ENCODE measurements at regions not wholly inside any gene's neighbourhood (a gene's known extent, or its start where the extent isn't known, plus 50 kb on each side); places are given as distances from the start of the nearest gene placed in this dataset.
A peak's percentile ranks its signal among the peaks of the same experiment; 100 is the strongest.

DNA sequence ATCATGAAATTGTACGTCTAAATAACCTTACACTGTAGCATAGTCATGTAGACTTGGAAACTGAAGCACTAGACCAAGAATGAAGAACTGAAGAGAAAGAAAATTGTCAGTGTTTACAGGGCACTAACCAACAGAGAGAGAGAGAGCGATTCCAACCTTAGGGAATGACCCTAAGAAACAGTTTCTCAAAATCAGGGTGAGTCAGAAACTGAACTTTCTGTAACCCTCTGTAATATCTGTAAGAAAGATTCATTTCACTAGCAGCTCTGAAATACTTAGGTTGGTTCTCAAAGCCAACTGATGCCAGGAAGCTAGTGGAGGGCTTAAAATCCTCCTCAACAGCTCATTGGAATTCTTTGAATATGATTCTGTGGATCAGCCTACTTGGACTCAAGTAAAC is 936.9 kb downstream of the EFNB2 start:
- Histone ChIP-seq H3K27me3 (ENCODE audit: insufficient read depth, poor library complexity, severe bottlenecking) (no peaks in the 10 kb centered on the region), H3K36me3 (ENCODE audit: low read depth) (no peaks in the 10 kb centered on the region), H3K4me1 (ENCODE audit: insufficient read depth, poor library complexity, severe bottlenecking) (no peaks in the 10 kb centered on the region), H3K27ac (ENCODE audit: poor library complexity, severe bottlenecking) (no peak overlapping the region), H3K9me3 (ENCODE audit: severe bottlenecking) (no peaks in the 10 kb centered on the region), H3K4me3 (ENCODE audit: severe bottlenecking) (no peak overlapping the region)
- DNase-seq (ENCODE audit: low spot score): no peak
- ATAC-seq (ENCODE audit: low read depth): no peak
- TF ChIP-seq, protein P1, sequence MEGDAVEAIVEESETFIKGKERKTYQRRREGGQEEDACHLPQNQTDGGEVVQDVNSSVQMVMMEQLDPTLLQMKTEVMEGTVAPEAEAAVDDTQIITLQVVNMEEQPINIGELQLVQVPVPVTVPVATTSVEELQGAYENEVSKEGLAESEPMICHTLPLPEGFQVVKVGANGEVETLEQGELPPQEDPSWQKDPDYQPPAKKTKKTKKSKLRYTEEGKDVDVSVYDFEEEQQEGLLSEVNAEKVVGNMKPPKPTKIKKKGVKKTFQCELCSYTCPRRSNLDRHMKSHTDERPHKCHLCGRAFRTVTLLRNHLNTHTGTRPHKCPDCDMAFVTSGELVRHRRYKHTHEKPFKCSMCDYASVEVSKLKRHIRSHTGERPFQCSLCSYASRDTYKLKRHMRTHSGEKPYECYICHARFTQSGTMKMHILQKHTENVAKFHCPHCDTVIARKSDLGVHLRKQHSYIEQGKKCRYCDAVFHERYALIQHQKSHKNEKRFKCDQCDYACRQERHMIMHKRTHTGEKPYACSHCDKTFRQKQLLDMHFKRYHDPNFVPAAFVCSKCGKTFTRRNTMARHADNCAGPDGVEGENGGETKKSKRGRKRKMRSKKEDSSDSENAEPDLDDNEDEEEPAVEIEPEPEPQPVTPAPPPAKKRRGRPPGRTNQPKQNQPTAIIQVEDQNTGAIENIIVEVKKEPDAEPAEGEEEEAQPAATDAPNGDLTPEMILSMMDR (IDR thresholded peaks at IDR 0.05; ENCODE audit: poor library complexity, severe bottlenecking): no peak

DNA sequence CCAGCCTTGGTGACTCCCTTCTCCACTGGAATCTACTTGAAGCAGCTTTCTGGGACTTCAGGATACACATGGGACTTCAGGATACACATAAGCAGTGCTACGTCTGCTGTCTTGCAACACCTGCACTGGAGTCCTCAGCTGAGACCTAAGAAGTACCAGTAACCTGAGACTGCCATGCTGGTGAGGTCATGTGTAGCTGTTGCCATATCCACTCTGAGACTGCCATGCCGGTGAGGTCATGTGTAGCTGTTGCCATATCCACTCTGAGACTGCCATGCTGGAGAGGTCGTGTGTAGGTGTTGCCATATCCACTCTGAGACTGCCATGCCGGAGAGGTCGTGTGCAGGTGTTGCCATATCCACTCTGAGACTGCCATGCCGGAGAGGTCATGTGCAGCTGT is 937.9 kb downstream of the EFNB2 start:
- H3K4me3 ChIP-seq (ENCODE audit: severe bottlenecking): no peak overlapping the region
- no peak for ATAC-seq (ENCODE audit: low read depth)
- H3K36me3 ChIP-seq (ENCODE audit: low read depth): no peaks in the 10 kb centered on the region
- no peaks in the 10 kb centered on the region for H3K4me1 ChIP-seq (ENCODE audit: insufficient read depth, poor library complexity, severe bottlenecking)
- H3K27me3 ChIP-seq (ENCODE audit: insufficient read depth, poor library complexity, severe bottlenecking): no peaks in the 10 kb centered on the region
- H3K9me3 ChIP-seq (ENCODE audit: severe bottlenecking): no peaks in the 10 kb centered on the region
- DNase-seq (ENCODE audit: low spot score): no peak
- TF ChIP-seq, protein P1 (IDR thresholded peaks at IDR 0.05; ENCODE audit: poor library complexity, severe bottlenecking): no peak
- no peak overlapping the region for H3K27ac ChIP-seq (ENCODE audit: poor library complexity, severe bottlenecking)

DNA sequence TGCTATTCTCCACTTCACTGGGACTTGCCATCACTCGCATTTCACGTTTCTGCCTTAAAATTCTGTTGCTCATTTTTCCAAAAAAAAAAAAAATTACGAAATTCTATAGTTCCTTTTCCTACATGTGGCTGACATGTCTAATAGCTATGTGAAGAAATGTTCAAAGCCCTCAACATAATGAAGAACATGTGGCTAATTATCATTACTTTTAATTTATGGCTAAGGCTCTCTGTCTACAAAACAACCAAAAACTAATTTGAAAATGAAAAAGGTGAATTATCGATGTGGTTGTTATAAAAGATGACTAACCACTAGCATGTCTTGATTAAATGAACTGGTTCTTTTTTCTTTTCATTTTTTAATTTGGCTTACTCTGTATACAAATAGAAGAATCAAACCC is 940.0 kb downstream of the EFNB2 start:
- TF ChIP-seq, protein P1 (IDR thresholded peaks at IDR 0.05; ENCODE audit: poor library complexity, severe bottlenecking): no peak
- ATAC-seq (ENCODE audit: low read depth) (no peak), DNase-seq (ENCODE audit: low spot score) (no peak)
- Histone ChIP-seq H3K27ac (ENCODE audit: poor library complexity, severe bottlenecking) (no peak overlapping the region), H3K9me3 (ENCODE audit: severe bottlenecking) (no peaks in the 10 kb centered on the region), H3K4me3 (ENCODE audit: severe bottlenecking) (no peak overlapping the region), H3K4me1 (ENCODE audit: insufficient read depth, poor library complexity, severe bottlenecking) (no peaks in the 10 kb centered on the region), H3K36me3 (ENCODE audit: low read depth) (no peaks in the 10 kb centered on the region), H3K27me3 (ENCODE audit: insufficient read depth, poor library complexity, severe bottlenecking) (no peaks in the 10 kb centered on the region)

DNA sequence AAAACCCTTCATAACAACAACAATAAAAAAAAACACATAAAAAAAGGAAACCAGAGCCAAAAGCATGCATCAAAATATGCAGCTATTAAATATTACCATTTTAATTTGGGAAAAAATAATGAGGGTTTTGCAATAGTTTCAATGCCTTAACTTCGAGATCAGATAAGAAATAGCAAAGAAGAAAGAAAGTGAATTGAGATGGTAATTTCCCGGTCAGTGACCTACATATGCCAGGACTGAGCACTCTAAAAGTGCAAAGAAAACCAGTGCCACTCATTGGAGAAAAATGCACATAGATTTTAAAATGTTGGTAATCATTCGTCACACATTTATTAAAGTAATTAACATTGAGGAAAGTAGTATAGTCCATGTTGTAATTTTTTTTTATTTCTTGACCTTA is 944.2 kb downstream of the EFNB2 start:
- Histone ChIP-seq H3K27me3 (ENCODE audit: insufficient read depth, poor library complexity, severe bottlenecking) (no peaks in the 10 kb centered on the region), H3K4me3 (ENCODE audit: severe bottlenecking) (no peak overlapping the region), H3K4me1 (ENCODE audit: insufficient read depth, poor library complexity, severe bottlenecking) (peaks cover 20% of the 10 kb centered on the region), H3K9me3 (ENCODE audit: severe bottlenecking) (no peaks in the 10 kb centered on the region), H3K27ac (ENCODE audit: poor library complexity, severe bottlenecking) (no peak overlapping the region), H3K36me3 (ENCODE audit: low read depth) (no peaks in the 10 kb centered on the region)
- ATAC-seq (ENCODE audit: low read depth): no peak
- TF ChIP-seq, protein P1 (IDR thresholded peaks at IDR 0.05; ENCODE audit: poor library complexity, severe bottlenecking): no peak
- DNase-seq (ENCODE audit: low spot score): no peak

DNA sequence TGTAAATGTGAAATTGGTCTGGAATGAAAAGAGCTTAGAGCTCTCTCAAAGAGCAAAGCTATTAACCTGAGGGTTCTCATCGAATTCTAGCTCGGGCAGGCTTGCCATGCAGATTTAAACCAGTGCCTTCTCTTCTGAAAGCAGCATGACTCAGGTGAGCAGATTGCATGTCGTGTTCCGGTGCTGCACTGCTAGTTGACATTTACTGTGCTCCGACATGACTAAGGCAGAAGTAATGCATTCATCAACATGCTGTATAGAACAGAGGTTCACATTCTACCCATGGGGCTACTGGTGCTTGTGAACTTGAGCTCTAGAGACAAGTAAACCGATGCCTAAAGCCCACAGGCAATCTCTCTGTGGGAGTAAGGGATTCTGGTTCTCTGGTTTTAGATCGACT is 947.7 kb downstream of the EFNB2 start:
- Histone ChIP-seq H3K27me3 (ENCODE audit: insufficient read depth, poor library complexity, severe bottlenecking) (no peaks in the 10 kb centered on the region), H3K27ac (ENCODE audit: poor library complexity, severe bottlenecking) (peak overlapping the region; percentile 47), H3K4me3 (ENCODE audit: severe bottlenecking) (no peak overlapping the region), H3K4me1 (ENCODE audit: insufficient read depth, poor library complexity, severe bottlenecking) (peaks cover 20% of the 10 kb centered on the region), H3K36me3 (ENCODE audit: low read depth) (no peaks in the 10 kb centered on the region), H3K9me3 (ENCODE audit: severe bottlenecking) (no peaks in the 10 kb centered on the region)
- ATAC-seq (ENCODE audit: low read depth) (peak; percentile 99), DNase-seq (ENCODE audit: low spot score) (peak; percentile 73)
- TF ChIP-seq, protein P1 (IDR thresholded peaks at IDR 0.05; ENCODE audit: poor library complexity, severe bottlenecking): no peak

Data from RWPE2 (cell line).